ENCODE measurements at regions not wholly inside any gene's neighbourhood (a gene's known extent, or its start where the extent isn't known, plus 50 kb on each side); places are given as distances from the start of the nearest gene placed in this dataset.

GRCh38 chr6:72521684-72522083, 100.2 kb upstream of the KCNQ5 start:
- Histone ChIP-seq H3K27ac (ENCODE audit: low read length) (no peak overlapping the region), H3K36me3 (ENCODE audit: insufficient read depth, low read length) (no peaks in the 10 kb centered on the region), H4K20me1 (ENCODE audit: insufficient read depth, low read length) (no peaks in the 10 kb centered on the region), H3K27me3 (ENCODE audit: insufficient read depth, low read length, poor library complexity) (no peaks in the 10 kb centered on the region), H3K79me2 (ENCODE audit: insufficient read depth, low read length) (no peaks in the 10 kb centered on the region), H3K9me3 (ENCODE audit: insufficient read depth, low read length, severe bottlenecking) (no peaks in the 10 kb centered on the region), H3K9ac (ENCODE audit: low read depth, low read length) (no peak overlapping the region), H3K4me3 (ENCODE audit: low read depth in 1 of 2, low read length in 2 of 2) (no peak overlapping the region), H2AFZ (ENCODE audit: low read depth, low read length) (no peak overlapping the region), H3K4me2 (ENCODE audit: insufficient read depth, low read length) (no peak overlapping the region), H3K4me1 (ENCODE audit: insufficient read depth, low read length) (no peaks in the 10 kb centered on the region)
- no peak for DNase-seq
- no peak for ATAC-seq (ENCODE audit: insufficient read depth, low read depth)
- no peak for TF ChIP-seq CTCF (IDR thresholded peaks at IDR 0.05; ENCODE audit: borderline replicate concordance, extremely low read depth, low read length, poor library complexity, severe bottlenecking)
- TF ChIP-seq EZH2 (IDR thresholded peaks at IDR 0.05; ENCODE audit: borderline replicate concordance, low read depth, low read length, severe bottlenecking), result no peak

- Histone ChIP-seq H3K36me3 (ENCODE audit: insufficient read depth, low read length) (no peaks in the 10 kb centered on the region), H3K9ac (ENCODE audit: low read depth, low read length) (no peak overlapping the region), H3K9me3 (ENCODE audit: insufficient read depth, low read length, severe bottlenecking) (no peaks in the 10 kb centered on the region), H4K20me1 (ENCODE audit: insufficient read depth, low read length) (no peaks in the 10 kb centered on the region), H3K4me2 (ENCODE audit: insufficient read depth, low read length) (no peak overlapping the region), H3K27ac (ENCODE audit: low read length) (no peak overlapping the region), H3K4me1 (ENCODE audit: insufficient read depth, low read length) (no peaks in the 10 kb centered on the region), H3K79me2 (ENCODE audit: insufficient read depth, low read length) (no peaks in the 10 kb centered on the region), H3K27me3 (ENCODE audit: insufficient read depth, low read length, poor library complexity) (no peaks in the 10 kb centered on the region), H2AFZ (ENCODE audit: low read depth, low read length) (no peak overlapping the region), H3K4me3 (ENCODE audit: low read depth in 1 of 2, low read length in 2 of 2) (no peak overlapping the region)
- DNase-seq (peak; percentile 18), ATAC-seq (ENCODE audit: insufficient read depth, low read depth) (peak; percentile 58)
- TF ChIP-seq EZH2 (IDR thresholded peaks at IDR 0.05; ENCODE audit: borderline replicate concordance, low read depth, low read length, severe bottlenecking) (no peak), CTCF (IDR thresholded peaks at IDR 0.05; ENCODE audit: borderline replicate concordance, extremely low read depth, low read length, poor library complexity, severe bottlenecking) (peak; percentile 49)
These were observed 99.1 kb upstream of the KCNQ5 start for GRCh38 chr6:72522735-72523141.

GRCh38 chr6:72524011-72524645, 97.7 kb upstream of the KCNQ5 start:
- H3K9ac ChIP-seq (ENCODE audit: low read depth, low read length), result no peak overlapping the region
- no peak for DNase-seq
- H3K9me3 ChIP-seq (ENCODE audit: insufficient read depth, low read length, severe bottlenecking), result no peaks in the 10 kb centered on the region
- no peaks in the 10 kb centered on the region for H3K27me3 ChIP-seq (ENCODE audit: insufficient read depth, low read length, poor library complexity)
- no peak overlapping the region for H3K27ac ChIP-seq (ENCODE audit: low read length)
- H3K79me2 ChIP-seq (ENCODE audit: insufficient read depth, low read length), result no peaks in the 10 kb centered on the region
- H3K4me1 ChIP-seq (ENCODE audit: insufficient read depth, low read length), result no peaks in the 10 kb centered on the region
- ATAC-seq (ENCODE audit: insufficient read depth, low read depth), result no peak
- H3K4me2 ChIP-seq (ENCODE audit: insufficient read depth, low read length), result no peak overlapping the region
- H3K36me3 ChIP-seq (ENCODE audit: insufficient read depth, low read length), result no peaks in the 10 kb centered on the region
- H2AFZ ChIP-seq (ENCODE audit: low read depth, low read length), result no peak overlapping the region
- no peaks in the 10 kb centered on the region for H4K20me1 ChIP-seq (ENCODE audit: insufficient read depth, low read length)
- TF ChIP-seq EZH2 (IDR thresholded peaks at IDR 0.05; ENCODE audit: borderline replicate concordance, low read depth, low read length, severe bottlenecking) (no peak), CTCF (IDR thresholded peaks at IDR 0.05; ENCODE audit: borderline replicate concordance, extremely low read depth, low read length, poor library complexity, severe bottlenecking) (no peak)
- no peak overlapping the region for H3K4me3 ChIP-seq (ENCODE audit: low read depth in 1 of 2, low read length in 2 of 2)
